ENCODE measurements at regions not wholly inside any gene's neighbourhood (a gene's known extent, or its start where the extent isn't known, plus 50 kb on each side); places are given as distances from the start of the nearest gene placed in this dataset.

DNA sequence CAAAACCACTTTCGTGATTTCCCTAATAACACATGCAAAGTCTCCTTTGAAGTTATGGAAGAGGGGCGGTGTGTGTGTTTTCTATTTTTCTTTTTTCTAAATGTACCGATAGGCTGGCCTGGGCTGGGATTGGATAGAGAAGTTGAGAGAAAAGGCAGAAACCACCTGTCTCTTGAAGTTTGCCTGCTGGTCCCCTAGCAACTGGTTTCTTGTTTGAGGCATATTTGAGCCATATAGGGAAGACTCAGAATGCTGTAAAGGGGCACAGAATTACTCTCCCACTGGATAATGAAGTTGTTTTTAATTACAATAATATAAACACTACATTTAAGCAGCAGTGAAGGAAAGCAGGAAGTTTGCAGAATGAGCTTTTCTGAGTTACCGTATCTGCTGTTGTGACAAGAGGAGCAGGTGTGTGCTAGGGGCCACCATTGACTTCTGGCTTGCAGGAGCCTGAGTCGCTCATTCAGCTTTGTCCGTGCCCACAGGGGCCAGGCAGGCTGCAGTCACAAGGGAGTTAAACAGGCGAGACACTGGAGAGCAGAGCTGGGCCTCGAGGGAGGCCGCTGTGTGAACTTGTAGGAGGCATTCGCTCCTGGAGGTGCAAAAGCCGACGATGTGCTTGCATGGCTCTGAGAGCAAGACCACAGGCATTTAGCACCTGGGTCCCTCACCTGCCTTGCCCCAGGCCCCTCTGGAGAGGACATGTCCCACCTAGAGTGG lies 173.8 kb upstream of the RGS6 start:
- TF ChIP-seq POLR2A (IDR thresholded peaks at IDR 0.05): no peak
- TF ChIP-seq, protein P1, sequence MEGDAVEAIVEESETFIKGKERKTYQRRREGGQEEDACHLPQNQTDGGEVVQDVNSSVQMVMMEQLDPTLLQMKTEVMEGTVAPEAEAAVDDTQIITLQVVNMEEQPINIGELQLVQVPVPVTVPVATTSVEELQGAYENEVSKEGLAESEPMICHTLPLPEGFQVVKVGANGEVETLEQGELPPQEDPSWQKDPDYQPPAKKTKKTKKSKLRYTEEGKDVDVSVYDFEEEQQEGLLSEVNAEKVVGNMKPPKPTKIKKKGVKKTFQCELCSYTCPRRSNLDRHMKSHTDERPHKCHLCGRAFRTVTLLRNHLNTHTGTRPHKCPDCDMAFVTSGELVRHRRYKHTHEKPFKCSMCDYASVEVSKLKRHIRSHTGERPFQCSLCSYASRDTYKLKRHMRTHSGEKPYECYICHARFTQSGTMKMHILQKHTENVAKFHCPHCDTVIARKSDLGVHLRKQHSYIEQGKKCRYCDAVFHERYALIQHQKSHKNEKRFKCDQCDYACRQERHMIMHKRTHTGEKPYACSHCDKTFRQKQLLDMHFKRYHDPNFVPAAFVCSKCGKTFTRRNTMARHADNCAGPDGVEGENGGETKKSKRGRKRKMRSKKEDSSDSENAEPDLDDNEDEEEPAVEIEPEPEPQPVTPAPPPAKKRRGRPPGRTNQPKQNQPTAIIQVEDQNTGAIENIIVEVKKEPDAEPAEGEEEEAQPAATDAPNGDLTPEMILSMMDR (IDR thresholded peaks at IDR 0.05): no peak
